GM10266 (cell line): ENCODE measurements at regions not wholly inside any gene's neighbourhood (a gene's known extent, or its start where the extent isn't known, plus 50 kb on each side); places are given as distances from the start of the nearest gene placed in this dataset.

Source experiments
- DNase-seq: peaks from one replicate; pipeline ENCODE4 v3.0.0; 2012; ENCODE audit errors: extremely low spot score
- TF ChIP-seq, protein P1 (sequence below): IDR thresholded peaks from 2 replicates; pipeline ENCODE4 v1.5.1; 2012; ENCODE audit warnings: mild to moderate bottlenecking, low read depth; ENCODE audit not compliant: control insufficient read depth, insufficient read depth; ENCODE audit errors: missing control alignments

DNA sequence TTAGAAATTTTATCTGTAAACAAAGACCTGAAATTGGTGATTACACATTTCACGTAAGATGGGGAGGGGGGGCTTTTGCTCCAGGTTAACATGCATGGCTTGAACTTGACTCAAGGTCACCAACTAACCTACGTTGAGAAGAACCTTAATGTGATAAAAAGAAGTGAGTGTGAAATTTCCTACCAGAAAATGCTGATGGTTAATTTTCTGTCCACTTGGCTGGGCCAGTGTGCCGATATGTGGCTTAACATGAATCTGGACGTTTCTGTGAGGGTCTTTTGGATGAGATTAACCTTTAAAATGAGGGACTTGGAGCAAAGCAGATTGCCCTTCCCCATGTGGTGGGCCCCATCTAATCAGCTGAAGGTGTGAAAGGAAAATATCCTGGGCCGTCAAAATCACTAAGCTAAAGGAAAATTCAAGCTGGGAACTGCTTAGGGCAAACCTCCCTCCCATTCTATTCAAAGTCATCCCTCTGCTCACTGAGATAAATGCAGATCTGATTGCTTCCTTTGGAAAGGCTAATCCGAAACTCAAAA, 107.3 kb upstream of the ENPP6 start:
- no peak for DNase-seq
- TF ChIP-seq, protein P1, sequence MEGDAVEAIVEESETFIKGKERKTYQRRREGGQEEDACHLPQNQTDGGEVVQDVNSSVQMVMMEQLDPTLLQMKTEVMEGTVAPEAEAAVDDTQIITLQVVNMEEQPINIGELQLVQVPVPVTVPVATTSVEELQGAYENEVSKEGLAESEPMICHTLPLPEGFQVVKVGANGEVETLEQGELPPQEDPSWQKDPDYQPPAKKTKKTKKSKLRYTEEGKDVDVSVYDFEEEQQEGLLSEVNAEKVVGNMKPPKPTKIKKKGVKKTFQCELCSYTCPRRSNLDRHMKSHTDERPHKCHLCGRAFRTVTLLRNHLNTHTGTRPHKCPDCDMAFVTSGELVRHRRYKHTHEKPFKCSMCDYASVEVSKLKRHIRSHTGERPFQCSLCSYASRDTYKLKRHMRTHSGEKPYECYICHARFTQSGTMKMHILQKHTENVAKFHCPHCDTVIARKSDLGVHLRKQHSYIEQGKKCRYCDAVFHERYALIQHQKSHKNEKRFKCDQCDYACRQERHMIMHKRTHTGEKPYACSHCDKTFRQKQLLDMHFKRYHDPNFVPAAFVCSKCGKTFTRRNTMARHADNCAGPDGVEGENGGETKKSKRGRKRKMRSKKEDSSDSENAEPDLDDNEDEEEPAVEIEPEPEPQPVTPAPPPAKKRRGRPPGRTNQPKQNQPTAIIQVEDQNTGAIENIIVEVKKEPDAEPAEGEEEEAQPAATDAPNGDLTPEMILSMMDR = no peak

DNA sequence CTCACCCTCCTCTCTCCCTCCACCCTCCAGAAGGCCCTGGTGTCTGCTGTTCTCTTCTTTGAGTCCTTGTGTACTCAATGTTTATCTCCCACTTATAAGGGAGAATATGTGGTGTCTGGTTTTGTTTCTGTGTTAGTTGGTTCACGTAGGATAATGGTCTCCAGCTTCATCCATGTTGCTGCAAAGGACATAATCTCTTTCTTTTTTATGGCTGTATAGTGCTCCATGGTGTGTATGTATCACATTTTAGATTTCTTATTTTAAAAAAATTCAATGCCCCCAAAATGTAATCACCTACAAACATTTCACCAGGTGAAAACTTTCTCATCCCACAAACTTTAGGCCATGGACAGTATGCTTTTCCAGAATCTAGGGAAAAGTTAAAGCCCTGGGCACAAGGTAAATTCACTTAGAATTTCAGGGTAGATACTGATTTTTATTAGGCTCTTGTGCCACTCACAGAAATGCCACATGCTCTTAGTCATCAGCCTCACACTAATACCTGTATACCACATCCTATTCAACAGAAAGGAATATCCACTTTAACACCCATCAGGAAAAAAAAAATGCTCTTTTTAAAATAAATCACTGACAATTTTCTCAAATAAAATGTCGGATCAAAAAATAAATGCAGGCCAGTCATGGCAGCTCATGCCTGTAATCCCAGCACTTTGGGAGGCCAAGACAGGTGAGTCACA, 104.8 kb upstream of the ENPP6 start:
- no peak for DNase-seq
- TF ChIP-seq, protein P1 = no peak

DNA sequence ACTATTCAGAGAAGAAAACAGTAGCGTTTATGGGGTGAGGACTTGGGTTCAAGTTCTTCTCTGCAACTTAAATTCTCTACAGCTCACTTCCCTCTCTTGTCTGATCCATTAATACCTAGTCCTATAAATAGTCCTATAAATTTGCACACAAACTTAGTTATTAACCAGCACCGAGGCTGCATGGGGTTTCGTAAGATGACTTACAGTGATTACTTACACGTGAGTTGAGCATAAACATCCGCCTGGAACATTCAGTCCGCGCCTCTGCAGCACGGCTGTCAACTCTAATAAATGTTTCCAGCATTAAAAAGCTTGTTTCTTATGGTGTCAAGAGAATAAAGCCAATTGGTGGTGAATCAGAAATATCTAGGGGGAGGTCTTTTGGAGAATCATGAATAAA, 103.0 kb upstream of the ENPP6 start:
- TF ChIP-seq, protein P1 = no peak
- no peak for DNase-seq

DNA sequence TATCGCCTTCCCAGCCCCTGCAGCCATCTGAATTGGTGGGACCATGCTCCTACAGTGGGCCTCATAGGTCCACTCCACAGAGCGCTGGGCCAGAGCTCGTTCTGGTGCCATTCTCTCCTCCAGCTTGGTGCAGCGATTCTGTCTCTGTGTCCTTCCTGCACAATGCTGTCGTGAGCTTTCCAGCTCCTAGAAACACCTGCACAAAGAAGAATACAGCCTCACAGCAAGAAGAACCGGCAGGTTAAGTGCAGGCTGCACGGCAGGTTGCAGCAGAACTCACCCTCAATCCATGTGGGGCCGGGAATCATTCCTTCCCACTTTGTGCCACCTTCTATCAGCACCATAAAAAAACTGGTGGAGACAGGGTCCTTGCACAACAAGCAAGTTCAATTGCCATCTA, 101.2 kb upstream of the ENPP6 start:
- no peak for DNase-seq
- TF ChIP-seq, protein P1 = no peak

DNA sequence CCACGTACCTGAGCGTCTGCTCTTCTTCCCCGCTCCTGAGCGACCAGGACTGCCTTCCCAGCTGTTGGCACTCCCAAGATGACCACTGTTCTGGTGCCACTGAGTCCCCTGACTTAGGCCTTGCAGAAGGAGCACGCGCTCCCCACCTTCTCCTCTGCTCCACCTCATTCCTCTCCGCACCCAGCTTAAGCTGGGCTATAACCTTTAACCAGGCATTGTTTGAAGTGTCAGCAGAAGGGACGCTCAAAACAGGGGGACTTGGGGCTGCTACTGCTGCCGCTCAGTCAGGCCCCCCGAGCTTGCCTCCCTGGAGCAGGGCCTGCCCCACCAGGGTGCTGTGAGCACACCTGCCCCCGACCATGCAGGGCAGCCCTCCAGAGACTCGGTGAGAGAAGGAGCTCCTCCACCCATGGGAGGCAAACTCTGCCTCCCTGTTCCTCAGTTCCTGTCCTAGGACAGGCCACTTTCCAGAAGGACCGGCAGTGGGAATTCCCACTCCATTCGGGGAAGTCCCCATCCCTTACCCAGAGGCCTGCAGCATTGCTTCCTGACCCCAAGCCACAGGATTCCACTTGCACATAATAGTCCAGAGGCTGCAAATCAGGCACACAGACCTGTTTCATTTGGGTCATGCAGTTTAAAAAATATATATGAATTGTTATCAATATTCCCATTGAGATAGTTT, 99.7 kb upstream of the ENPP6 start:
- no peak for DNase-seq
- TF ChIP-seq, protein P1 = no peak

DNA sequence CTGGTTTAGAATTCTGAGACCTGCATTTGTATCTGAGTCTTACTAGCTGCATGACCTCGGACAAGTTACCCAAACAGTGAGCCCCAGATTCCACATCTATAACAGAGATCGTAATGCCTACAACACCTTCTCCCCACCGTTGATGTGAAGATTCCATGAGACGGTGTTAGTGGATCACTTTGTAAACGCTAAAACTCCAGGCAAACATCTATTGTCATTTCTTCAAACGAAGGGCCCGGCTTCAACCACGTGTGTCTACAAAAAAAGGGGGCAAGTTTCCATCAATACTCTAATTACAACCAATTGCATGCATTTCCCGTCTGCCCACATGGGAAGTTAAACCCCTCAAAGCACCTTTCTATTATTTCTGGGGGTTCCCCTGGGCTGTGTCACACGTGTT, 99.1 kb upstream of the ENPP6 start:
- no peak for DNase-seq
- TF ChIP-seq, protein P1 = no peak
